GM23248 (cell line): ENCODE measurements at regions not wholly inside any gene's neighbourhood (a gene's known extent, or its start where the extent isn't known, plus 50 kb on each side); places are given as distances from the start of the nearest gene placed in this dataset.

Source experiments
- DNase-seq: peaks from one replicate; pipeline ENCODE4 v3.0.0-alpha.2; 2015
- H2AFZ ChIP-seq: fragments of 200-600 bp; sonication (generic); 2 replicates; pipeline ENCODE4 v1.6.1; 2016; ENCODE audit warnings: antibody characterized with exemption
- H3F3A ChIP-seq: fragments of 200-600 bp; sonication (generic); 2 replicates; pipeline ENCODE4 v1.6.1; 2016; ENCODE audit warnings: mild to moderate bottlenecking, antibody characterized with exemption, mixed run types; ENCODE audit not compliant: insufficient read depth
- H3K27ac ChIP-seq: fragments of 200-600 bp; sonication (generic); 2 replicates; pipeline ENCODE4 v1.5.1; 2016; ENCODE audit warnings: mild to moderate bottlenecking
- H3K27me3 ChIP-seq: fragments of 200-600 bp; sonication (generic); replicated peaks from 2 replicates; pipeline ENCODE4 v1.6.1; 2016; ENCODE audit warnings: mild to moderate bottlenecking; ENCODE audit not compliant: insufficient read depth
- H3K36me3 ChIP-seq: fragments of 200-600 bp; sonication (generic); 2 replicates; pipeline ENCODE4 v1.6.1; 2016; ENCODE audit warnings: low read depth, mild to moderate bottlenecking
- H3K4me1 ChIP-seq: fragments of 200-600 bp; sonication (generic); 2 replicates; pipeline ENCODE4 v1.6.1; 2016; ENCODE audit warnings: mild to moderate bottlenecking; ENCODE audit not compliant: insufficient read depth
- H3K4me2 ChIP-seq: fragments of 200-600 bp; sonication (generic); one replicate; pipeline ENCODE4 v1.6.1; 2016; ENCODE audit warnings: mild to moderate bottlenecking; ENCODE audit not compliant: unreplicated experiment
- H3K4me3 ChIP-seq: fragments of 200-600 bp; sonication (generic); 2 replicates; pipeline ENCODE4 v1.5.1; 2016; ENCODE audit warnings: mild to moderate bottlenecking
- H3K79me2 ChIP-seq: fragments of 200-600 bp; sonication (generic); 2 replicates; pipeline ENCODE4 v1.6.1; 2016; ENCODE audit warnings: mild to moderate bottlenecking; ENCODE audit not compliant: insufficient read depth
- H3K9ac ChIP-seq: fragments of 200-600 bp; sonication (generic); 2 replicates; pipeline ENCODE4 v1.6.1; 2016; ENCODE audit warnings: mild to moderate bottlenecking
- H3K9me2 ChIP-seq: fragments of 200-600 bp; sonication (generic); 2 replicates; pipeline ENCODE4 v1.6.1; 2016; ENCODE audit warnings: mixed run types, mild to moderate bottlenecking, moderate library complexity; ENCODE audit not compliant: insufficient read depth
- H3K9me3 ChIP-seq: fragments of 200-600 bp; sonication (generic); one replicate; pipeline ENCODE4 v1.6.1; 2017; ENCODE audit warnings: low read depth
- H4K20me1 ChIP-seq: fragments of 200-600 bp; sonication (generic); 2 replicates; pipeline ENCODE4 v1.6.0; 2016; ENCODE audit not compliant: insufficient read depth
- EZH2 ChIP-seq: fragments of 200-600 bp; sonication (generic); IDR thresholded peaks from 2 replicates; pipeline ENCODE4 v1.6.1; 2018; ENCODE audit warnings: antibody characterized with exemption, mild to moderate bottlenecking; ENCODE audit not compliant: insufficient read depth, poor library complexity, severe bottlenecking
- EZH2phosphoT487 ChIP-seq: fragments of 200-600 bp; sonication (generic); IDR thresholded peaks from 2 replicates; pipeline ENCODE4 v1.6.1; 2018; ENCODE audit warnings: antibody characterized with exemption, moderate library complexity, mild to moderate bottlenecking, low read depth; ENCODE audit not compliant: insufficient read depth
- WGBS, 2 experiments: methylation state at CpG; one replicate each; pipeline ENCODE4 v1.1.6; 2015 to 2017; ENCODE audit warnings: low lambda C conversion rate in 2 of 2, low coverage in 1 of 2; ENCODE audit errors: missing lambda C conversion rate in 2 of 2; 5-methylcytosine and 5-hydroxymethylcytosine counted together
- in situ Hi-C: fragments of 300-500 bp; cut with MboI; formaldehyde crosslinking; loops from 2 replicates; pipeline ENCODE4 v1.15.0; 2020

DNA sequence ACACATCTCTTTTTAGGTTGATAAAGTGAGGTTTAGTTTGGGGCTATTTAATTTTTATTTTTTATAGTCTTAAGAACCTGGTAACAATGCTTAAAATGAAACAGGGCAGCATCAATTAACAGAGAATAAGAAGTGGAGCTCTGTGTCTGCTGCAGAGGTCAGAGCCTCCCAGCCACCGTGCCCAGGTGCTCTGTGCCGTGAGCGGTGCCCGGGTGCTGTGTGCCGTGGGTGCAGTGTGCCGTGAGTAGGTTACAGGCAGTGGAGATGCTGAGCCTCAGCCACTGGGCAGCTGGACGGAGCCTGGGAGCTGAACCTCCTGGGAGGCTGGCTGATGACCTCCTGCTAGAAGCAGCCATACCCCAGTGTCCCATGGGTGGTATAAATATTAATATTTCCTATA lies 250.0 kb downstream of the KLF6 start:
- H3K4me2 ChIP-seq, result no peak overlapping the region
- H3K9me3 ChIP-seq, result no peaks in the 10 kb centered on the region
- H3K4me1 ChIP-seq, result peaks cover 27% of the 10 kb centered on the region
- H3K9ac ChIP-seq, result no peak overlapping the region
- no peak for DNase-seq
- WGBS, 2 experiments, result 94 to 97% methylated on average over 7 of the region's 7 CpGs
- no peak overlapping the region for H2AFZ ChIP-seq
- H3K27ac ChIP-seq, result no peak overlapping the region
- TF ChIP-seq EZH2 (no peak), EZH2phosphoT487 (no peak)
- H3K79me2 ChIP-seq, result no peaks in the 10 kb centered on the region
- no peak overlapping the region for H3K4me3 ChIP-seq
- in situ Hi-C loops, result loop anchor here (25.0 kb wide), 1 partner anchor 227 kb away; no protein-coding TSS in a partner anchor
- no peaks in the 10 kb centered on the region for H3K36me3 ChIP-seq
- no peaks in the 10 kb centered on the region for H3K9me2 ChIP-seq
- H3F3A ChIP-seq, result peaks cover 30% of the 10 kb centered on the region
- H3K27me3 ChIP-seq, result no peaks in the 10 kb centered on the region
- H4K20me1 ChIP-seq, result no peaks in the 10 kb centered on the region

DNA sequence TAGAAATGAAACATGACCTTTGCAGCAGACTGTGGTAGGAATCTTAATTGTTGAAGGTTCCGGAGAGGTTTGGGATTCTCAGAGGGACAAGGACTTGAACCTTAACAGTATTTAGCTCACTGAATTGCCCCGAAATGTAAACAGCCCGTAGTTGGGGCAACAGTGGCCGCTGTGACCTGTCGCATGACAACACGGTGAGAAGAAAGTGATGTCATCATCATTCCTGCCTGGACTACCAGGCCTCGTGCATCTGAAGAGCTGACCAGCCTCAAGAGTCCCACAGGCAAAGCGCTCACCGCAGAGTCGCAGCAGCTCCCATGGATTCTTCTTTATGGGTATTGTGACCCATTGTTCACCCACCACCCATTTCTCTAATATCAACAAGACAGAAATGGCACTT lies 250.6 kb downstream of the KLF6 start:
- peaks cover 36% of the 10 kb centered on the region for H3F3A ChIP-seq
- H3K4me2 ChIP-seq, result no peak overlapping the region
- peaks cover 26% of the 10 kb centered on the region for H3K4me1 ChIP-seq
- H3K27me3 ChIP-seq, result no peaks in the 10 kb centered on the region
- H2AFZ ChIP-seq, result no peak overlapping the region
- no peak overlapping the region for H3K27ac ChIP-seq
- TF ChIP-seq EZH2phosphoT487 (no peak), EZH2 (no peak)
- no peak overlapping the region for H3K9ac ChIP-seq
- in situ Hi-C loops, result loop anchor here (25.0 kb wide), 1 partner anchor 228 kb away; no protein-coding TSS in a partner anchor
- DNase-seq, result no peak
- no peaks in the 10 kb centered on the region for H4K20me1 ChIP-seq
- H3K4me3 ChIP-seq, result no peak overlapping the region
- H3K9me3 ChIP-seq, result no peaks in the 10 kb centered on the region
- no peaks in the 10 kb centered on the region for H3K36me3 ChIP-seq
- 97 to 98% methylated on average over 10 of the region's 10 CpGs for WGBS, 2 experiments
- H3K9me2 ChIP-seq, result no peaks in the 10 kb centered on the region
- no peaks in the 10 kb centered on the region for H3K79me2 ChIP-seq

DNA sequence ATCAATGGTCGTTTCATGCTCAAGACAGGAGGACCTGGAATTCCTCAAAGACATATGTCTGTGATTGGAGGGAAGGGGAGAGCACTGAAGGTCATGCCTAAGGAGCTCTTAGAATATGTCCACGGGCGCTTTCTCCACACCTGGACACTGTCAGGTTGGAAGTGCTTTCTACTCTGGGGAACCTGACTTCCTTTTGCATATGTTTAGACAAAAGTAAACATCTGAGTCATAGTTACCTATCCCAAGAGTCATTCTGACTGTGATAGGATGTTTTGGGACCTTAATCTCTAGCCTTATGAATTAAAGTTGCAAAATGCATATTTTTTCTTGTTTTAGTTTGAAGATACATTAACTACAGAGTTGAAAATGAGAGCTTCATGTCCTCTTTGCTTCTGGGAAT lies 251.7 kb downstream of the KLF6 start:
- H3K9me2 ChIP-seq, result no peaks in the 10 kb centered on the region
- in situ Hi-C loops, result loop anchor here (25.0 kb wide), 1 partner anchor 229 kb away; no protein-coding TSS in a partner anchor
- peaks cover 41% of the 10 kb centered on the region for H3F3A ChIP-seq
- no peak for TF ChIP-seq EZH2phosphoT487
- TF ChIP-seq EZH2, result no peak
- H2AFZ ChIP-seq, result no peak overlapping the region
- DNase-seq, result no peak
- no peaks in the 10 kb centered on the region for H4K20me1 ChIP-seq
- no peak overlapping the region for H3K4me3 ChIP-seq
- no peak overlapping the region for H3K4me2 ChIP-seq
- H3K27me3 ChIP-seq, result no peaks in the 10 kb centered on the region
- H3K4me1 ChIP-seq, result peaks cover 28% of the 10 kb centered on the region
- no peaks in the 10 kb centered on the region for H3K9me3 ChIP-seq
- no peak overlapping the region for H3K27ac ChIP-seq
- H3K79me2 ChIP-seq, result no peaks in the 10 kb centered on the region
- no peak overlapping the region for H3K9ac ChIP-seq
- no peaks in the 10 kb centered on the region for H3K36me3 ChIP-seq
- 67 to 73% methylated on average over 3 of the region's 3 CpGs for WGBS, 2 experiments

DNA sequence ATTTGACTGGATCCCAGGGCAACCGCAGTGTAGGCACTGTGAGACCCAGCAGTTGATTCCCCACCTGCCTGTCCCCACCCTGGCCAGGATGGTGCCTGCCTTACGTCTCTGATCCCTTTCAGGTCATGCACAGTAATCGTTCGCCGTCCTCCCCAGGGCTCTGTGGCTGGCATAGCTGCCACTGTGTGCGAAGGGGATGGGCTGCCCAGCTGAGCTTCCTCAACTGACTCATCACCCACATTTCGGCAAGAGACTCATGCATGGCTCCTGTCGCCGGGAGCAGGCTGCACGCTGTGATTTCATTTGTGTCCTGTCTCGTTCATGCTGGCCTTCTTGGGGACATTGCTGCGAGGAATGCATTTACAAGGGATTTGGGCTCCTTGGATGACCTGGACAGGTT lies 252.4 kb downstream of the KLF6 start:
- TF ChIP-seq EZH2, result no peak
- no peak for TF ChIP-seq EZH2phosphoT487
- Histone ChIP-seq H3K27ac (no peak overlapping the region), H3K9me3 (no peaks in the 10 kb centered on the region), H3K4me3 (no peak overlapping the region), H3F3A (peaks cover 41% of the 10 kb centered on the region), H3K9ac (no peak overlapping the region), H4K20me1 (no peaks in the 10 kb centered on the region), H3K27me3 (no peaks in the 10 kb centered on the region), H3K9me2 (no peaks in the 10 kb centered on the region), H2AFZ (no peak overlapping the region), H3K79me2 (no peaks in the 10 kb centered on the region), H3K36me3 (no peaks in the 10 kb centered on the region), H3K4me2 (no peak overlapping the region), H3K4me1 (peaks cover 28% of the 10 kb centered on the region)
- WGBS, 2 experiments, result 94 to 95% methylated on average over 12 of the region's 12 CpGs
- in situ Hi-C loops, result loop anchor here (25.0 kb wide), 1 partner anchor 230 kb away; no protein-coding TSS in a partner anchor
- DNase-seq, result no peak

DNA sequence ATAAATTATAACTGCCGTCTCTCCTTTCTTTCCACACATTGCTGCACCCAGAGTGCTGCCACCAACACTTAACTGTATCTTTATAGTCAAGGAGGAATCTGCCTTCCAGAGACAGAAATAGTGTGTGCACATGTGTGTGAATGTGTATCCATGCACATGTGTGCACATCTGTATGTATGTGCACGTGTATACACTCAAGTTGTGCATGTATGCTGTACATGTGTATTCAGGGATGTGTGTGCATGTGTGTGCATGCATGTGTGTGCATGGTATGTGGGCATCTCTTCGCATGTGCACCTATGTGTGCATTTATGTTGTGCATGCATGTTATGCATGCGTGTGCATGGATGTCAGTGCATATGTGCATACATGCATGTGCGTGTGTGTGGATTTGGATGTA lies 253.3 kb downstream of the KLF6 start:
- H3K4me2 ChIP-seq, result no peak overlapping the region
- 90 to 92% methylated on average over 5 of the region's 5 CpGs for WGBS, 2 experiments

More for the DNA sequence above, 253.3 kb downstream of the KLF6 start:
- no peak for TF ChIP-seq EZH2phosphoT487
- TF ChIP-seq EZH2, result no peak
- Histone ChIP-seq H3K27ac (no peak overlapping the region), H3K27me3 (no peaks in the 10 kb centered on the region), H3K36me3 (no peaks in the 10 kb centered on the region), H3K9me3 (no peaks in the 10 kb centered on the region), H4K20me1 (no peaks in the 10 kb centered on the region), H3F3A (peaks cover 50% of the 10 kb centered on the region), H3K4me1 (peaks cover 36% of the 10 kb centered on the region), H3K4me3 (no peak overlapping the region), H2AFZ (no peak overlapping the region), H3K9ac (no peak overlapping the region), H3K79me2 (no peaks in the 10 kb centered on the region), H3K9me2 (no peaks in the 10 kb centered on the region)
- in situ Hi-C loops, result loop anchor here (25.0 kb wide), 1 partner anchor 231 kb away; no protein-coding TSS in a partner anchor
- DNase-seq, result no peak
